H9 (cell line): ENCODE measurements at regions not wholly inside any gene's neighbourhood (a gene's known extent, or its start where the extent isn't known, plus 50 kb on each side); places are given as distances from the start of the nearest gene placed in this dataset.

Experiments used
- DNase-seq: peaks from one replicate; pipeline ENCODE4 v3.0.0-alpha.2; 2017
- H2AFZ ChIP-seq: one replicate; pipeline ENCODE4 v1.6.1; 2013; ENCODE audit warnings: mild to moderate bottlenecking, low read length, control low read depth, moderate library complexity
- H2AK5ac ChIP-seq: 2 replicates; pipeline ENCODE4 v1.6.1; 2013; ENCODE audit warnings: low read length, control low read depth, mixed read lengths; ENCODE audit not compliant: insufficient read length
- H2BK120ac ChIP-seq: one replicate; pipeline ENCODE4 v1.6.1; 2013; ENCODE audit warnings: low read depth, mild to moderate bottlenecking, low read length, control low read depth, inconsistent platforms; ENCODE audit not compliant: poor library complexity, severe bottlenecking
- H2BK12ac ChIP-seq: 2 replicates; pipeline ENCODE4 v1.6.1; 2013; ENCODE audit warnings: low read length, control low read depth, mixed read lengths, low read depth; ENCODE audit not compliant: insufficient read length
- H2BK15ac ChIP-seq: 2 replicates; pipeline ENCODE4 v1.6.1; 2013; ENCODE audit warnings: low read depth, low read length, control low read depth
- H2BK20ac ChIP-seq: one replicate; pipeline ENCODE4 v1.6.1; 2013; ENCODE audit warnings: low read depth, mild to moderate bottlenecking, low read length, control low read depth, inconsistent platforms; ENCODE audit not compliant: poor library complexity, severe bottlenecking
- H2BK5ac ChIP-seq: 2 replicates; pipeline ENCODE4 v1.6.1; 2013; ENCODE audit warnings: low read length, control low read depth, mixed read lengths; ENCODE audit not compliant: insufficient read length
- H3K14ac ChIP-seq: 2 replicates; pipeline ENCODE4 v1.6.1; 2013; ENCODE audit warnings: low read length, control low read depth; ENCODE audit not compliant: insufficient read depth
- H3K18ac ChIP-seq: 2 replicates; pipeline ENCODE4 v1.6.1; 2013; ENCODE audit warnings: low read depth, mild to moderate bottlenecking, mixed read lengths, low read length, control low read depth; ENCODE audit not compliant: insufficient read length
- H3K23ac ChIP-seq: 2 replicates; pipeline ENCODE4 v1.6.1; 2013; ENCODE audit warnings: low read length, control low read depth, mixed read lengths, low read depth; ENCODE audit not compliant: insufficient read length
- H3K23me2 ChIP-seq: 2 replicates; pipeline ENCODE4 v1.6.1; 2013; ENCODE audit warnings: low read depth, mild to moderate bottlenecking, mixed read lengths, low read length, control low read depth; ENCODE audit not compliant: insufficient read length, poor library complexity, severe bottlenecking
- H3K27ac ChIP-seq: 2 replicates; pipeline ENCODE4 v1.5.1; 2013; ENCODE audit warnings: low read length, control low read depth, mixed read lengths, low read depth; ENCODE audit not compliant: insufficient read length
- H3K27me3 ChIP-seq: 2 replicates; pipeline ENCODE4 v1.6.1; 2013; ENCODE audit warnings: low read length, control low read depth, inconsistent platforms; ENCODE audit not compliant: insufficient read depth
- H3K4ac ChIP-seq: 2 replicates; pipeline ENCODE4 v1.6.1; 2013; ENCODE audit warnings: low read depth, mild to moderate bottlenecking, control low read depth, inconsistent platforms, low read length, moderate library complexity
- H3K4me1 ChIP-seq: 2 replicates; pipeline ENCODE4 v1.6.1; 2013; ENCODE audit warnings: low read length, control low read depth, inconsistent platforms; ENCODE audit not compliant: insufficient read depth
- H3K4me2 ChIP-seq: 2 replicates; pipeline ENCODE4 v1.6.1; 2013; ENCODE audit warnings: low read length, control low read depth, mixed read lengths; ENCODE audit not compliant: insufficient read length, insufficient read depth
- H3K56ac ChIP-seq: 2 replicates; pipeline ENCODE4 v1.6.1; 2013; ENCODE audit warnings: low read depth, mild to moderate bottlenecking, mixed read lengths, low read length, control low read depth; ENCODE audit not compliant: insufficient read length
- H3K79me1 ChIP-seq: 2 replicates; pipeline ENCODE4 v1.6.1; 2013; ENCODE audit warnings: low read depth, mild to moderate bottlenecking, moderate library complexity, low read length, control low read depth, inconsistent platforms; ENCODE audit not compliant: insufficient read depth, poor library complexity, severe bottlenecking
- H3K79me2 ChIP-seq: 2 replicates; pipeline ENCODE4 v1.6.1; 2013; ENCODE audit warnings: low read length, control low read depth, inconsistent platforms; ENCODE audit not compliant: insufficient read depth
- H3K9ac ChIP-seq: 2 replicates; pipeline ENCODE4 v1.6.1; 2013; ENCODE audit warnings: low read length, control low read depth, mixed read lengths; ENCODE audit not compliant: insufficient read length; ENCODE audit errors: extremely low read depth
- H3K9me3 ChIP-seq: one replicate; pipeline ENCODE4 v1.6.1; 2013; ENCODE audit warnings: low read depth, low read length, inconsistent platforms; ENCODE audit not compliant: control insufficient read depth
- H3T11ph ChIP-seq: one replicate; pipeline ENCODE4 v1.6.1; 2013; ENCODE audit warnings: mild to moderate bottlenecking, low read length, control low read depth, inconsistent platforms
- H4K20me1 ChIP-seq: one replicate; pipeline ENCODE4 v1.6.1; 2013; ENCODE audit not compliant: control insufficient read depth, insufficient read length, insufficient read depth
- H4K5ac ChIP-seq: 2 replicates; pipeline ENCODE4 v1.6.1; 2013; ENCODE audit warnings: low read depth, mild to moderate bottlenecking, mixed read lengths, low read length, control low read depth; ENCODE audit not compliant: insufficient read length
- H4K8ac ChIP-seq: replicated peaks from 2 replicates; pipeline ENCODE4 v1.6.1; 2013; ENCODE audit warnings: low read length, control low read depth, mixed read lengths, low read depth; ENCODE audit not compliant: insufficient read length
- H4K91ac ChIP-seq: 2 replicates; pipeline ENCODE4 v1.6.1; 2013; ENCODE audit warnings: low read depth, mild to moderate bottlenecking, moderate library complexity, mixed read lengths, low read length, control low read depth; ENCODE audit not compliant: insufficient read length
- H3K27ac Mint-ChIP-seq, 3 experiments: 2 replicates in 2 of 3; 3 replicates in 1 of 3; pipeline ENCODE4 v1.8.0; 2020 to 2021; ENCODE audit warnings: mixed read lengths in 3 of 3, mild to moderate bottlenecking in 1 of 3, moderate library complexity in 1 of 3
- H3K27me3 Mint-ChIP-seq: 2 replicates; pipeline ENCODE4 v1.8.0; 2021; ENCODE audit warnings: low read depth, mild to moderate bottlenecking, moderate library complexity, mixed read lengths
- H3K36me3 Mint-ChIP-seq, 3 experiments: 2 replicates in 2 of 3; 3 replicates in 1 of 3; pipeline ENCODE4 v1.8.0; 2020 to 2021; ENCODE audit warnings: low read depth in 3 of 3, mixed read lengths in 3 of 3; ENCODE audit not compliant: insufficient read depth in 1 of 3
- H3K4me1 Mint-ChIP-seq, 2 experiments: 2 replicates each; pipeline ENCODE4 v1.8.0; 2020; ENCODE audit warnings: mixed read lengths in 2 of 2
- H3K4me3 Mint-ChIP-seq, 2 experiments: 2 replicates in 1 of 2; 3 replicates in 1 of 2; pipeline ENCODE4 v1.8.0; 2020 to 2021; ENCODE audit warnings: mild to moderate bottlenecking in 2 of 2, mixed read lengths in 2 of 2, moderate library complexity in 1 of 2
- H3K9me3 Mint-ChIP-seq, 2 experiments: 2 replicates in 1 of 2; 3 replicates in 1 of 2; pipeline ENCODE4 v1.8.0; 2020; ENCODE audit warnings: mild to moderate bottlenecking in 2 of 2, mixed read lengths in 2 of 2, moderate library complexity in 1 of 2
- WGBS: extraction: QIAGEN DNeasy Blood & Tissue Kit; methylation state at CpG from one replicate; pipeline ENCODE4 v1.1.7; 2013; ENCODE audit warnings: missing lambda C conversion rate, low lambda C conversion rate, mixed read lengths; ENCODE audit not compliant: insufficient read length; ENCODE audit errors: extremely low coverage; 5-methylcytosine and 5-hydroxymethylcytosine counted together
- TF ChIP-seq, protein P1 (sequence below): fragments of 200-600 bp; sonication (generic); conservative IDR thresholded peaks from 3 replicates; pipeline ENCODE4 v1.8.0; 2021; ENCODE audit warnings: antibody characterized with exemption, mild to moderate bottlenecking

DNA sequence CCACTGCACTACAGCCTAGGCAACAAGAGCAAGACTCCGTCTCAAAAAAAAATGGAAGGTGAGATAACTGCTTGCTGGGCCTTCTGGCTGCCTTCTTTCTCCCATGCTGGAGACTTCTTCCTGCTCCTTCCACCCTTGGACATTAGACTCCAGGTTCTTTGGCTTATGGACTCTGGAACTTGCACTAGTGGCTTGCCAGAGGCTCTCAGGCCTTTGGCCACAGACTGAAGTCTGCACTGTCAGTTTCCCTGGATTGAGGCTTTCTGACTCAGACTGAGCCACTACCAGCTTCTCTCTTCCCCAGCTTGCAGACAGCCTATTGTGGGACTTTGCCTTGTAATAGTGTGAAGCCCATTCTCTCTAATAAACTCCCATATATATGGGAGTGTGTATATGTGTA lies 118.5 kb upstream of the SLC14A2 start:
- H3K4ac ChIP-seq: no peak overlapping the region
- H3K4me2 ChIP-seq: no peak overlapping the region
- no peak overlapping the region for H2BK120ac ChIP-seq
- no peak overlapping the region for H2BK15ac ChIP-seq
- no peak overlapping the region for H2BK12ac ChIP-seq
- H3K79me1 ChIP-seq: no peaks in the 10 kb centered on the region
- H3K23ac ChIP-seq: no peak overlapping the region
- H3K27me3 ChIP-seq: no peaks in the 10 kb centered on the region
- no peak overlapping the region for H3K27ac ChIP-seq
- Mint-ChIP-seq H3K4me3 (no peak overlapping the region), H3K9me3 (no peaks in the 10 kb centered on the region), H3K4me1 (peaks cover 3 to 6% of the 10 kb centered on the region in 2 experiments; a peak in 3 of 4 replicates), H3K27ac (no peak overlapping the region), H3K36me3 (no peaks in the 10 kb centered on the region), H3K27me3 (peaks cover 4% of the 10 kb centered on the region)
- H3K4me1 ChIP-seq: no peaks in the 10 kb centered on the region
- H2BK5ac ChIP-seq: no peak overlapping the region
- no peak overlapping the region for H3K9ac ChIP-seq
- no peak overlapping the region for H3K18ac ChIP-seq
- H3T11ph ChIP-seq: no peak overlapping the region
- no peak overlapping the region for H2AFZ ChIP-seq
- H2BK20ac ChIP-seq: no peak overlapping the region
- TF ChIP-seq, protein P1, sequence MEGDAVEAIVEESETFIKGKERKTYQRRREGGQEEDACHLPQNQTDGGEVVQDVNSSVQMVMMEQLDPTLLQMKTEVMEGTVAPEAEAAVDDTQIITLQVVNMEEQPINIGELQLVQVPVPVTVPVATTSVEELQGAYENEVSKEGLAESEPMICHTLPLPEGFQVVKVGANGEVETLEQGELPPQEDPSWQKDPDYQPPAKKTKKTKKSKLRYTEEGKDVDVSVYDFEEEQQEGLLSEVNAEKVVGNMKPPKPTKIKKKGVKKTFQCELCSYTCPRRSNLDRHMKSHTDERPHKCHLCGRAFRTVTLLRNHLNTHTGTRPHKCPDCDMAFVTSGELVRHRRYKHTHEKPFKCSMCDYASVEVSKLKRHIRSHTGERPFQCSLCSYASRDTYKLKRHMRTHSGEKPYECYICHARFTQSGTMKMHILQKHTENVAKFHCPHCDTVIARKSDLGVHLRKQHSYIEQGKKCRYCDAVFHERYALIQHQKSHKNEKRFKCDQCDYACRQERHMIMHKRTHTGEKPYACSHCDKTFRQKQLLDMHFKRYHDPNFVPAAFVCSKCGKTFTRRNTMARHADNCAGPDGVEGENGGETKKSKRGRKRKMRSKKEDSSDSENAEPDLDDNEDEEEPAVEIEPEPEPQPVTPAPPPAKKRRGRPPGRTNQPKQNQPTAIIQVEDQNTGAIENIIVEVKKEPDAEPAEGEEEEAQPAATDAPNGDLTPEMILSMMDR: no peak
- no peak overlapping the region for H4K91ac ChIP-seq
- no peak overlapping the region for H3K56ac ChIP-seq
- H3K79me2 ChIP-seq: no peaks in the 10 kb centered on the region
- DNase-seq: no peak
- no peak overlapping the region for H2AK5ac ChIP-seq
- H4K5ac ChIP-seq: no peak overlapping the region
- no peak overlapping the region for H4K8ac ChIP-seq
- no peaks in the 10 kb centered on the region for H3K9me3 ChIP-seq
- H4K20me1 ChIP-seq: no peaks in the 10 kb centered on the region
- H3K23me2 ChIP-seq: no peaks in the 10 kb centered on the region
- H3K14ac ChIP-seq: no peak overlapping the region
- no CpG with 5 or more reads among the region's 1 CpG for WGBS
